ENCODE measurements at regions not wholly inside any gene's neighbourhood (a gene's known extent, or its start where the extent isn't known, plus 50 kb on each side); places are given as distances from the start of the nearest gene placed in this dataset.
"Not testable (repeated sequence)": the region's sequence is repeated elsewhere in the genome, so short reads cannot be mapped to it uniquely, and the experiment has no call there.

DNA sequence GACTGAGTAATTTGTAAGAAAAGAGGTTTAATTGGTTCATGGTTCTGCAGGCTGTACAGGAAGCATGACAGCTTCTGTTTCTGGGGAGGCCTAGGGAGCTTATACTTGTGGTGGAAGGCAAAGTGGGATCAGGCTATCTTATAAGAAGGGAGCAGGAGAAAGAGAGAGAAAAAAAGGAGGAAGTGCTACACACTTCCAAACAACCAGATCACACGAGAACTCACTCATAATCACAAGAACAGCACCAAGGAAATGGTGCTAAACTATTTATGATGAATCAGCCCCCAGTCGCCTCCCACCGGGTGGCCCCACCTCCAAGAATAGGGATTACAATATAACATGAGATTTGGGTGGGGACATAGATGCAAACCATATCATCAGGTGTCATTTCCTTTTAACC lies 89.1 kb upstream of the KCNMA1 start:
- DNase-seq: no peak
- Mint-ChIP-seq H3K4me3 (ENCODE audit: unreplicated experiment) (no peak overlapping the region), H3K9me3 (ENCODE audit: unreplicated experiment) (peaks cover 2% of the 10 kb centered on the region), H3K36me3 (ENCODE audit: unreplicated experiment) (no peaks in the 10 kb centered on the region), H3K4me1 (ENCODE audit: low read depth, unreplicated experiment) (peaks cover 7% of the 10 kb centered on the region), H3K27me3 (ENCODE audit: unreplicated experiment) (peaks cover 3% of the 10 kb centered on the region), H3K27ac (ENCODE audit: unreplicated experiment) (no peak overlapping the region)
- no peak for TF ChIP-seq CTCF (IDR thresholded peaks at IDR 0.05; ENCODE audit: partially characterized antibody, unreplicated experiment)

- H3K4me3 Mint-ChIP-seq (ENCODE audit: unreplicated experiment): no peak overlapping the region
- H3K36me3 Mint-ChIP-seq (ENCODE audit: unreplicated experiment): no peaks in the 10 kb centered on the region
- peaks cover 2% of the 10 kb centered on the region for H3K9me3 Mint-ChIP-seq (ENCODE audit: unreplicated experiment)
- H3K27me3 Mint-ChIP-seq (ENCODE audit: unreplicated experiment): peaks cover 3% of the 10 kb centered on the region
- no peak overlapping the region for H3K27ac Mint-ChIP-seq (ENCODE audit: unreplicated experiment)
- no peak for TF ChIP-seq CTCF (IDR thresholded peaks at IDR 0.05; ENCODE audit: partially characterized antibody, unreplicated experiment)
- no peak for DNase-seq
- peaks cover 7% of the 10 kb centered on the region for H3K4me1 Mint-ChIP-seq (ENCODE audit: low read depth, unreplicated experiment)
Measured at GRCh38 chr10:77726301-77726700, 88.7 kb upstream of the KCNMA1 start.

- no peak for TF ChIP-seq CTCF (IDR thresholded peaks at IDR 0.05; ENCODE audit: partially characterized antibody, unreplicated experiment)
- Mint-ChIP-seq H3K9me3 (ENCODE audit: unreplicated experiment) (peaks cover 2% of the 10 kb centered on the region), H3K4me3 (ENCODE audit: unreplicated experiment) (no peak overlapping the region), H3K4me1 (ENCODE audit: low read depth, unreplicated experiment) (peaks cover 7% of the 10 kb centered on the region), H3K27me3 (ENCODE audit: unreplicated experiment) (peaks cover 3% of the 10 kb centered on the region), H3K27ac (ENCODE audit: unreplicated experiment) (no peak overlapping the region), H3K36me3 (ENCODE audit: unreplicated experiment) (no peaks in the 10 kb centered on the region)
- no peak for DNase-seq
Measured at GRCh38 chr10:77724820-77725219, 87.2 kb upstream of the KCNMA1 start.

- Mint-ChIP-seq H3K4me1 (ENCODE audit: low read depth, unreplicated experiment) (peaks cover 7% of the 10 kb centered on the region), H3K27ac (ENCODE audit: unreplicated experiment) (no peak overlapping the region), H3K36me3 (ENCODE audit: unreplicated experiment) (no peaks in the 10 kb centered on the region), H3K4me3 (ENCODE audit: unreplicated experiment) (no peak overlapping the region), H3K9me3 (ENCODE audit: unreplicated experiment) (peaks cover 4% of the 10 kb centered on the region), H3K27me3 (ENCODE audit: unreplicated experiment) (peaks cover 3% of the 10 kb centered on the region)
- TF ChIP-seq CTCF (IDR thresholded peaks at IDR 0.05; ENCODE audit: partially characterized antibody, unreplicated experiment): no peak
- no peak for DNase-seq
Measured at GRCh38 chr10:77723376-77723775, 85.8 kb upstream of the KCNMA1 start.

GRCh38 chr10:77722956-77723355 lies 85.3 kb upstream of the KCNMA1 start:
- H3K27me3 Mint-ChIP-seq (ENCODE audit: unreplicated experiment); H3K36me3 Mint-ChIP-seq (ENCODE audit: unreplicated experiment); H3K4me3 Mint-ChIP-seq (ENCODE audit: unreplicated experiment); H3K9me3 Mint-ChIP-seq (ENCODE audit: unreplicated experiment); DNase-seq: not testable (repeated sequence)
- Mint-ChIP-seq H3K27ac (ENCODE audit: unreplicated experiment) (peak overlapping the region; percentile 20), H3K4me1 (ENCODE audit: low read depth, unreplicated experiment) (peaks cover 10% of the 10 kb centered on the region)

DNA sequence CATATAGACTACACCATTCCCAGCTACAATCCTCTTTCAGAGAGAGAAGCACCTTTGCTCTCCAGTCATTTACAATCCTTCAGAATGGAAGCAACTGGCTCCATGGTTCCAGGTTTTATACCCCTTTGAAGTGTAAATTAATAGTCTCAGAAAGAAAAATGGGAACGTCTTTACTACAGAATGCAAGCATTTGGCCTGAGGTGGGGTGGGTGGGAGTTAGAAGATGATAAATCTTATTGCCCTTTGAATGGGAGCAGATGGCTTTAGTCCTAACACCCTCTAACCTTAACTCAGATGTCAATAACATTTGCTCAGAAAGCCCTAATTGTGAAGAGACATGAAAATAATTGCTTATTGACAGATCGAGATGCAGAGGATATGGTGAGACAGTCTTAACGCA lies 84.2 kb upstream of the KCNMA1 start:
- H3K36me3 Mint-ChIP-seq (ENCODE audit: unreplicated experiment): no peaks in the 10 kb centered on the region
- no peak overlapping the region for H3K27ac Mint-ChIP-seq (ENCODE audit: unreplicated experiment)
- H3K9me3 Mint-ChIP-seq (ENCODE audit: unreplicated experiment): peaks cover 4% of the 10 kb centered on the region
- no peak overlapping the region for H3K4me3 Mint-ChIP-seq (ENCODE audit: unreplicated experiment)
- no peak for DNase-seq
- peaks cover 3% of the 10 kb centered on the region for H3K27me3 Mint-ChIP-seq (ENCODE audit: unreplicated experiment)
- peaks cover 19% of the 10 kb centered on the region for H3K4me1 Mint-ChIP-seq (ENCODE audit: low read depth, unreplicated experiment)
- no peak for TF ChIP-seq CTCF (IDR thresholded peaks at IDR 0.05; ENCODE audit: partially characterized antibody, unreplicated experiment)
